ENCODE measurements at regions not wholly inside any gene's neighbourhood (a gene's known extent, or its start where the extent isn't known, plus 50 kb on each side); places are given as distances from the start of the nearest gene placed in this dataset.

DNA sequence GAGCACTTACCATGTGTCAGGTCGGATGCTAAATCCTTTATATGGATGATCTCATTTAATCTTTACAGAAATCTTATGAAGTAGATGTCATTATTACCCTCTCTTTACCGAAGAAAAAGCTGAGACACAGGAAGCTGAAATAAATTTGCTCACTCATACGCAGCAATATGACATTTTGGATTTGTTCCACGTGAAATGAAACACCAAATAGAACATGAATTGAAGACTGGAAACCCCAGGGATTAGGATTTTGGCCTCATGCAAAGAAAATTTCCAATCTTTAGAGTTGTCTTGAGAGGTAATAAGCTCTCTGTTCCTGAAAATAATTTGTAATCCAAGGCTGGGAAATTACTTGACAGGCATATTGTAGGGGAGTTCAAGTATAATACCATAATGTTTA is 354.4 kb upstream of the CLNK start:
- no peak for TF ChIP-seq YY1 (IDR thresholded peaks at IDR 0.05; ENCODE audit: insufficient read depth, insufficient read length)
- TF ChIP-seq ZNF274 (IDR thresholded peaks at IDR 0.05; ENCODE audit: low read depth, low read length), result no peak
- TF ChIP-seq SUZ12 (IDR thresholded peaks at IDR 0.05; ENCODE audit: extremely low read depth, insufficient read depth, insufficient read length), result no peak

All from NT2/D1 (cell line).